GM19397 (cell line): ENCODE measurements at regions not wholly inside any gene's neighbourhood (a gene's known extent, or its start where the extent isn't known, plus 50 kb on each side); places are given as distances from the start of the nearest gene placed in this dataset.

Experiments used
- ATAC-seq: cut with Tn5 transposase; IDR thresholded peaks from one replicate; pipeline ENCODE4 v1.9.1; 2021; ENCODE audit warnings: mild to moderate bottlenecking, moderate library complexity; ENCODE audit not compliant: unreplicated experiment

DNA sequence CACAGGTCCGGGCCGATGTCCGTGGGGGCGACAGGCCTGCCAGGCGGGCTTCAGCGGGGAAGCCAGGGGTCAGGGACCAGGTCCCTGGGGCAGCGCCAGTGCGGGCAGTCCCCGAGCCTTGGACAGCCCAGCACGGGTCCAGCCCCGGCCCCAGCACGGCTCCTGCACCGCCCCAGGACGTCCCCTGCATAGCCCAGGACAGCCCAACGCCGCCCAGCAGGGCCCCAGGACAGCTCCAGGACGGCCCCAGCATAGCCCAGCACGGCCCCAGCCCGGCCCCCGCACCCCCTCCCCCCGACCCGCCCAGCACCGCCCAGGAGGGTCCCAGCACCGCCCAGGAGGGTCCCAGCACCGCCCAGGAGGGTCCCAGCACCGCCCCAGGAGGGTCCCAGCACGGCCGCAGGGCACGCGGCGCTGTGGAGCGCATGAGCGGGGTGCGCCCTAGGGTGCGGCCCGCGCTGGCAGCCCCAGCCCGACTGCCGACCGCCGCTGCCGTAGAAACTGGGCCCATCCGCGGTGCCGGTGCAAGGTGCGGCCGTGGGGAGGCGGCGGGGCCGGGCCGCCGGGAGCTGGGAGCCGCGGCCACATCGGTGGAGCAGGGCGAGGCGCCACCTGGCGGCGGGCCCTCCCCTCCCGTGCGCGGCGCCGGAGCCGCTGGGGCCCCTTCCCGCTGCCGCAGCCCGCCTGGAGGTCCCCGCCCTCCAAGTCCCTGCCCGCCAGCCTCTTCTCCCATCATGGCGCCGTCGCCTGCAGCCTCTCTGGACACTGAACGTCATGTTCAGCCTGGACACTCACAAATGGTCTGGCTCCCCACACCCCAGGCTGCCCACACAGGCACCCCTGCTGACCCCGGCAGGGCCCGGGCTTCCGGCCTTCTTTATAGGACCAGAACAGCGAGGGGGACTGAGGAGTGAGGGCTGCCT, 106.8 kb upstream of the NKX1-1 start:
- no peak for ATAC-seq

DNA sequence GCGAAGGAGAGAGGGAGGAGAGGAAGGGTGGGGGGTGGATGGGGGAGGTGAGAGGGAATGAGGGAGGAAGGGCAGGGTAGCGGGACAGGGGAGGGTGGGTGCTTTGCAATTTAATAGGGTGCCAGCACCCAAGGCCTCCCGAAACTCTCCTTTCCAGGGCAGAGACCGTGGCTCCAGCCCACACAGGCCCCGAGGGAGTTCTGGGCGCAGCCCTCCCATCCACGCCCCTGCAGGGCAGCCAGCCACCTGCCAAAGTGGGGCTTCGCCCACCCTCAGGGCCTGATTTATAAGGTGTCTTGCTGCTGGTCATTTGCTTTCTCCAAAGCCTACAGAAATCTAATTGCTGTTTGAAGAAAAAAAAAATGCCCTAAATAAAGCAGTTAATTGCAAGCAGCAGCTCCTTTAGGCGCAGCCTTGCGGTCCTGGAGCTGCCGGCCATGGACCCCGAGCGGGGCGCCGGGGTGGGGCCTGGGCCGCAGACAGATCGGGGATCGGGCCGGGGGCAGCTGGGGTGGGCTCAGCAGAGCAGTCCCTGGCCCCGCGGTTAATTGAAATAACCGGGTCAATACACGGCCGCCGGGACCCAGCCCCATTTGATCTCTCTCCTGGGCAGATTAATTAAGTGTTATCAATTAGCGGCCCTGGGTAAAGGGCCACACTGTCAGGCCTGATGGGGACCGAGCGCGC, 106.0 kb upstream of the NKX1-1 start:
- ATAC-seq, result no peak

GRCh38 chr4:1511441-1512041, 105.3 kb upstream of the NKX1-1 start:
- ATAC-seq, result no peak

GRCh38 chr4:1510931-1511330, 104.7 kb upstream of the NKX1-1 start:
- no peak for ATAC-seq

GRCh38 chr4:1509366-1509765, 103.1 kb upstream of the NKX1-1 start:
- ATAC-seq, result no peak

- no peak for ATAC-seq
These were observed 102.2 kb upstream of the NKX1-1 start for GRCh38 chr4:1508161-1509160.

DNA sequence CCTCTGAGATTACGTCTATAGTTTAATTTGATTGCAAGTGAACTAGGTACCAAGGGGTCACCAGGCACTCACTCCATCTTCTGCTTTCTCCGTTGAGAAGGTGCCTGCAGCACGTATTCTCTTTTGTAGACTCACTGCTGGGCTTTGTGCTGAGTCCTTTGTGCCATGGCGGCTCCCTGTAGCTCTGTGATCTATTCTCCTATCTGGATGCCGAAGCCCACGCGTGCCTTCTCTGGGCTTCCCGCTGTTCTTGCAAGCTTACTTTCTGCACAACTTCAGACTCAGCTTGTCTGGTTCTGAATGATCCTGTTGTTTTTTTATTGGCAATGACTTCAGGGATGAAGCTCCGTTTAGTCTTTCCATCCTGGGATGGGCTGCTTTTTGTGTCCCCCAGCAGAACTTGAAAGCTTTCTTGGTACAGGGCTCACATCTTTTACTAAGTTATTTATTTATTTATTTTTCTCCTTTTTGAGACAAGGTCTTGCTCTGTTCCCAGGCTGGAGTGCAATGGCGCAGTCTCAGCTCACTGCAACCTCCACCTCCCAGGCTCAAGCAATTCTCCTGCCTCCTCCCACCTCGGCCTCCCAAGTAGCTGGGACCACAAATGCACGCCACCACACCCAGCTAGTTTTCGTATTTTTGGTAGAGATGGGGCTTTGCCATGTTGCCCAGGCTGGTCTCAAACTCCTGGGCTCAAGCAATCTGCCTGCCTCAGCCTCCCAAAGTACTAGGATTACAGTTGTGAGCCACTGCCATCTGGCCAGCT, 100.9 kb upstream of the NKX1-1 start:
- no peak for ATAC-seq

DNA sequence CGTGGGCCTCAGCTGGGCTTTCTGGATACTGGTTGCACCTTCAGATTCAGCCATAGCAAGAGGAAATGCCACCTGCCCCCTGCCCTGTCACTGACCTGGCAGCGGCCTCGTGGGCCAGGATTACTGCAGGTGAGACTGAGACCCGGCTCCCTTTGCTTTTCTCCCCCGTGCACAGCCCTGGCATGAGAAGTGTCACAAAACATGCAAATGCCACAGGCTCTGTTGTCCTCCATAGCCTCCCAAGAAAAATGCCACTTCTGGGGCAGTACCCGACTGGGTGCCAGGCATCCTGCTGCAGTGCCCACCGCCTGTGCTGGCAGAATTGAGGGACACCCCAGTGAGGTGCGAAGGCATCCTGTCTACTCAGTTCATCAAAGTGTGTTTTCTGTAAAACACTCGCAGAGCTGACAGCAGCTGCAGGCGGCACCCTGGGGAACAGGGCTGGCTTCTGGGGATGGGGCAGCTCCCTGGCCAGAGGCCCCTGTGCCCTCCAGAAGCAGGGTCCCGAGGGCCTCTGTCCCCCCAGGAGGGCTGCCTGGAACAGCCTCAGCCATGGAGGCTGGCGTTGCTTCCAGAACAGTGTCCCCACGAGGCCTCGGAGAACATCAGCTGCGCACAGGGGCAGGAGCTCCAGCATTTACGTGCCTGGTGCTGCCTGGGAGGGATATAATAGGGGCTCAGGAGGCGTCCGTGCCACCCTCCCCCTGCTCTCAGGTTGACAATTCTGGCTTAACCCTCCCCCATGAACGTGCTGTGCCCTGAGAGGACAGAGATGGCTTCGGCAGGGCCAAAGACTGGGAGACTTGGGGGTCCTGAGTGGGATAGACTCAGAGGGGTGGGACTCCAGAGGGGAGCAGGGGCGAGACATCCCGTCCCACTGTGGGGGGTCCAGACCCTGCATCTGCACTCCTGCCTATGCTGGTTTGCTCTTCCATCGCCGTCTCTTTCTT, 99.5 kb upstream of the NKX1-1 start:
- ATAC-seq, result no peak

- no peak for ATAC-seq
These were observed 98.6 kb upstream of the NKX1-1 start for GRCh38 chr4:1504595-1505500.

DNA sequence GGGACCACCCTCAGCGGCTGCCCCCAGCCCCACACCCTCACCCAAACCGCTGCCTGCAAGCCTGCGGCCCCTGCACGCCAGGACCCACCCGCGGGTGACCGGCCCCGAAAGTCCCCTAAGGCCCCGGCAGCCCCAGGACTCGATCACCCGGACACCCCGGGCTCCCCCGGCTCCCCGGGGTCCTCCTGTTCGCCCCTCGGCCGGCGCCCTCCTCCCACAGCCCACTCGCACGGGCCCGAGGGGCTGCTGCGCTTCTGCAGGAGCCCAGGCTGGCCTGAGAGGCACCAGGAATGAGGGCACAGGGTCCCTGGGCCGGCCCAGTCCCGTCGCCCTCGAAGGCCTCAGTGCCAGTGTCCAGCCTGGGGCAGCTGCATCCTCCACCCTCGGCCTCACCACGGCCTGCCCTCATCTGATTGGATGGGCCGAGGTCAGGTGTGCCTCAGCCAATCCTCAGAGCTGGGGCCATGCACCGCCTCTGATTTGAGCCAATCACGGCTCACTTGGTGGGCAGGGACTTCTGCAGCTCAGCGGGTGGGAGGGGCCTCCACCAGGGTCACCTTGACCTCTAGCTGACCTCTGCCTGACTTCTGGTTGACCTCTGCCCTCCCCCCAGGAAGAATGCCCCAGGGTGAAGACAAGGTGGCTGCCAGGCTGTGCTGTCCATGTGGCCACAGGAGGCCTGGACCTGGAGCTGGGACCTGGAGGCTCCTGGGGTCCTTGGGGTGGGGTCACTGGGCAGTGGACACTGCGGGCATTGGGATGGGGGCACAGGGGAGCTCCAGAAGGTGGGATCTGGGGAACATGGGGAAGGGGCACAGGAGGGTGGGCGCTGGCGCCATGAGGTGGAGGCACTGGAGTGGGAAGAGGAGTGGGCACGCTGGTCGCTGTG, 97.6 kb upstream of the NKX1-1 start:
- no peak for ATAC-seq

- ATAC-seq, result no peak
These were observed 96.7 kb upstream of the NKX1-1 start for GRCh38 chr4:1502976-1503375.

DNA sequence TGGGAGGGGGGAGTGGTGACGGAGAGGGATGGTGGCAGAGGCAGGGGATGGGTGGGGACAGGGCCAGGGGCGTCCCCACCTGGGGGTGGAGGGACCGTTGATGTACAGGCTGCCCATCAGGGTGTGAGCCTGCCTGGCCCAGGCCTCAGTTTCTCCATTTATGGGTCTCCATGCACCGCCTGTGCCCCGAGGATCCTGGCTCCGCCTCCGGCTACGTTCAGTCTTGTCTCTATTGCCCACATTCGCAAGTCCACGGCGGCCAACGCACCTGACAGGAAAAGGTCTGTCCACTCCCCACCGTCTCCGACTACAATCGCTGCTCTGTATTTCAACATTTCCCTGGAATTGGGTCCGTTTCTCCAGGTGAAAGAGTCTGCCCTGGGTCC, 96.3 kb upstream of the NKX1-1 start:
- ATAC-seq, result no peak

- no peak for ATAC-seq
These were observed 95.7 kb upstream of the NKX1-1 start for GRCh38 chr4:1501754-1502500.

DNA sequence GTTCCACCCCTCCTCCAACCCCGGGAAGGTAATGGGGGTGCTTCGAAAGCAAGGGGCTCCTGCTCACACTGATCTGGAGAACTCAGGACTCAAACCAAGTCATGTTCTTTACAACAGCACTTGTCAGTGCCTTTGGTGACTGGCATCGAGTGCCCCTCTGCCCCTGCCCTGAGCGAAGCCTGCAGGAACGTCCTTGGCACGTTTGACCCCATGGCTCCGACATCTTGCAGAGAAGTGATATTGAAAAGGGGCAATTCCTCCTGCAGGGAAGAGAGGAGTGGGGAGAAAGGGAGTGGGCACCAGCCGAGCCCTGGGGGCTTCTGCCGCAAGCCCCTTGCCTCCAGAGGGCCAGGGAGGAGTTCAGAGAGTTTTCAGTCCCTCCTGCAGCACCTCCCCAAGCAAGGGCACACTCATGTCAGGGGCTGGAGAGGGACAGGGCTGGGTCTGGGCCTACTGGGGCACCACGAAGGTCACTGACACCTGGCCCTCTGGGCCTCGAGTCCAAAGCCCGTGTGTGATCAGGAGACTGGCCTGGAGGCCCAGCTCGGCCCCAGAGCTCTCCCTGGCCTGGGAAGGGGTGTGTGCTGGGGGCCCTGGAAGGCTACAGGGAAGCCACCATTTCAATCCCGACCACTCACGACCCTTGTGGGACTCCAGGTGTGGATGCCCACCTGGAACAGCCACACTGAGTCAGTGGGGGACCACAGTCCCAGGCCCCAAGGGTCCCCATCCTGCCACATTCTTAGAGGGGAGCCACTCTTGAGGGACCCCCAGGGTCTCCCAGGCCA, 94.9 kb upstream of the NKX1-1 start:
- no peak for ATAC-seq

DNA sequence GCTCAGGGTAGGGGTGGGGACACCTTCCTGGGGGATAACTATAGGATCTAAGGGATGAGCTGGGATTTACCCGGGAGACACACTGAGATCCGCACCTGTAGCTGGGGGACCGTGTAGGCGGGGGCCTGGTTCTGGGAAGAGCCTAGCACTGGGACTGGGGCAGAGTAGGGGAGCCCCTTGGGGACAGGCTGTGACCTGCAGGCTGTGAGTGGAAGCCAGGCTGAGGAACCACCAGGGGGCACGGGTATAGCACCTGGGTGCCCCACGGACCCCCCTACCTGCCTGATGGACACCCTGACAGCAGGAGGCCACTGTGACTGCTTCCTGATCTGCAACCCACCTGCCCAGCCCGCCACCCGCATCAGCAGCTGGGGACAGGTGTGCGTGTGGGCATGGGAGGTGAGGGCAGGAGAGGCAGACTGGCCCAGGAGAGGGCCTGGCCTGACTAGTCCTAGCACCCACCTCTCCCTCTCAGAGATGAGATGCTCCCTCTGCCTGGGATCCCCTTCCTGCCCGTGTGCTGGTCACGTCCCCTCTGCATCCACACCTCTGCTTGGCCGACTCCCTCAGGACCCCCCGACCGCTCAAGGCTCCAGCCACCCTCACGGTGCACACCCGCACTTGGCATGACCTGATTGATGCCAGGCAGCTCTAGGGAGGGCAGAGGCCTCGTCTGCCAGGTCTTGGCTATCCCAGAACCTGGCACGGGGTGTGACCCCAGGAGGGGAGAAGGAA, 94.2 kb upstream of the NKX1-1 start:
- no peak for ATAC-seq
